Peyer's patch (tissue), 4 donors: ENCODE measurements at regions not wholly inside any gene's neighbourhood (a gene's known extent, or its start where the extent isn't known, plus 50 kb on each side); places are given as distances from the start of the nearest gene placed in this dataset.

Experiments used
- CTCF ChIP-seq, 6 experiments: fragments of 450-650 bp in 4 of 6; fragments of 200-600 bp in 2 of 6; sonication (generic) in 1 of 6; IDR thresholded peaks; one replicate each; pipeline ENCODE4 v1.5.1; 2017 to 2019; ENCODE audit warnings: antibody characterized with exemption in 6 of 6, mild to moderate bottlenecking in 3 of 6, moderate library complexity in 1 of 6
- POLR2A ChIP-seq, 2 donors: fragments of 450-650 bp; IDR thresholded peaks; one replicate each; pipeline ENCODE4 v1.5.1; 2017; ENCODE audit warnings: antibody characterized with exemption in 2 of 2, mild to moderate bottlenecking in 2 of 2, moderate library complexity in 2 of 2

GRCh38 chr1:213332491-213332890, 281.4 kb downstream of the RPS6KC1 start:
- TF ChIP-seq CTCF (IDR thresholded peaks at IDR 0.05) (no peak), POLR2A (IDR thresholded peaks at IDR 0.05) (no peak)
